GM18502 (cell line): ENCODE measurements at regions not wholly inside any gene's neighbourhood (a gene's known extent, or its start where the extent isn't known, plus 50 kb on each side); places are given as distances from the start of the nearest gene placed in this dataset.
"Not testable (repeated sequence)": the region's sequence is repeated elsewhere in the genome, so short reads cannot be mapped to it uniquely, and the experiment has no call there.

Experiments
- ATAC-seq: cut with Tn5 transposase; IDR thresholded peaks from one replicate; pipeline ENCODE4 v1.9.1; 2021; ENCODE audit warnings: mild to moderate bottlenecking; ENCODE audit not compliant: unreplicated experiment, poor library complexity

DNA sequence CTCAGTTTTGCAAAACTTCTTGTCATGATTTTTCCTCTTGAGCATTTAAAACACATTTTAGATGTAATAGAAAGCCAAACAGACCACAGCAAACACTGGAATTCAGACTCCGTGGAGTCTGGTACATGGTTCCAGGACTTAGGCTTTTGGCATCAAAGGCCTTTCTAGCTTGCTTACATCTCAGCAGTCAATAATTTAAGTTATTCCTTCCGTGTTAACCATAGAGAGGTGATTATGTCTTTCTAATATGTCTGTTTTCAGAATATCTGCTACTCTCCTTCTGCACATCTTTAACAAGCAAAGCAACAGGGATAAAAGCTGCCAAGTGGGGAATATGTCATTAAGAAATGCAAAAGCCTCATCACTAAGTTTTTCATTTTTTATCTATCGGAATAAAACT, 171.7 kb upstream of the CRBN start:
- no peak for ATAC-seq

- ATAC-seq: not testable (repeated sequence)
Measured at GRCh38 chr3:3347056-3347455, 167.6 kb upstream of the CRBN start.

DNA sequence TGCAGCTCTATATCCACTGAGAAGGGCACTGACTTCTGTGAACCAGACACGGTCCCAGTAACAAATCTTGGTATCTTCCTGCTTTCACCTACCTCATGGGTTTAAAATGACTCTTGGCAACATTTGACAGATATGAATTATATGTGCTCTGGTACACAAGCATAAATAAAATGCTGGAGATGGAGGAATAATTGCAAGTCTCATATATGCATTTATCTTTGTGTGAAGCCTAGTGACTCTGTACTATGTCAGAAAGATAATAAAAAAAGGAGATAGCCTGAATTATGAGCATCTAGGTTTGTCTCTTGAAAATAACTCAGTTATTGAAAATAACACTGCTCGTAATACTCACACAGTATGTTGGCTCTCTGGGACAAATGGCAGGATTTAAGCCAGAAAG, 167.1 kb upstream of the CRBN start:
- no peak for ATAC-seq

GRCh38 chr3:3342141-3342540, 162.7 kb upstream of the CRBN start:
- ATAC-seq: no peak

GRCh38 chr3:3340965-3341895, 161.7 kb upstream of the CRBN start:
- ATAC-seq: no peak

- no peak for ATAC-seq
Measured at GRCh38 chr3:3340526-3340925, 161.0 kb upstream of the CRBN start.

DNA sequence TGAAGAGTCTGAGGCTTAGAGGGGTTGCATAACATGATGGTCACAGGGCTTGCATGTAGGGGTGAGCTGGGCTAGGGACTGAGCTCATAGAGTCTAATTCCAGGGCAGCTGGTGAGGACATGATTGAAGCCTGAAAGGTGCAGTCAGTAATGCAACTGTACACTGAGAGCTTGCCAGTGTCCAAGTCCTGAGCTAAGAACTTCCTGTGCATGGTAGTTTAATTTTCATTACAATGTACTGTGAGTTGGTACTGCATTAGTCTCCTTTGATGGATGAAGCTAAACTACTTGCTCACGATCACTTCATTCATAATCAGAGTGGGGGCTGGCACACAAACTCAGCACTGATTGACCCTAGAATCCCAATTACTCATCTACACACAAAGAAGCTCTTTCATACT, 156.4 kb upstream of the CRBN start:
- no peak for ATAC-seq

- ATAC-seq: no peak
Measured at GRCh38 chr3:3334491-3334890, 155.0 kb upstream of the CRBN start.

DNA sequence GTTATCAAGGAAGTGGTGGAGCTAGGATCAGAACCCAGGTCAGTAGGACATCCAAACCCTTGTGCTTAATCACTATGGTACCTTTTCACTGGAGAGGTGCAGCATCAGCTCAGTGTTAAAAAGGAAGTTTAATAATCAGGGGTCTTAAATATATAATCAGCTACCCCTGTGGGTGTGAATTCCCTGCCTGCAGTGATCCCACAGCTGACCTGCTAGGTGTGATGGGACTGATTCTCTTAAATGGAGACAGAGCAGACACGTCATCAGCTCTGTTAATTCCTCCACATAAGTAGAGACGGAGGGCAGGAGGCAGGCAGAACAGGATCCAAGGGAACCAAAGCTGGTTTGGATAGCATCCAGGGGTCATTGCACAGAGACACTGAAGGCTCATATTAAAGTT, 154.1 kb upstream of the CRBN start:
- no peak for ATAC-seq

- no peak for ATAC-seq
Measured at GRCh38 chr3:3316521-3316920, 137.0 kb upstream of the CRBN start.

DNA sequence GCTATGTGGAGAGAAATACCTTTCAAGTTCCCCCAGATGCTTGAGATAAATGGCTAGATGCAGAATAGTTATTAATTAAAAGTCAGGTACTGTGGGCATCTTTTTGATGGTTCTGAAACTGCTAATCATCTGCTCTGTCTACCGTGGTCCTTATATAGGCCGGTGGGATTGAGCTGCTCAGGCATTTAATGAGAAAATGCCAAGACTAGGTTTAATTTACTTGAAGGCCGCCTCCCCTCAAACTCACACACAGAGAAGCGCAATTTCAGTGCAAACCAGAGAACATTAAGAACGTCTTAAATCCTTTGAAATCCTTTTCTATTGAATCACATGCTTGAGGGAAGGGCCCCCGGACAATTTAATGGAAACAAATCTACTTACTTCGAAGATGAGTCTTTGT, 136.4 kb upstream of the CRBN start:
- ATAC-seq: no peak

DNA sequence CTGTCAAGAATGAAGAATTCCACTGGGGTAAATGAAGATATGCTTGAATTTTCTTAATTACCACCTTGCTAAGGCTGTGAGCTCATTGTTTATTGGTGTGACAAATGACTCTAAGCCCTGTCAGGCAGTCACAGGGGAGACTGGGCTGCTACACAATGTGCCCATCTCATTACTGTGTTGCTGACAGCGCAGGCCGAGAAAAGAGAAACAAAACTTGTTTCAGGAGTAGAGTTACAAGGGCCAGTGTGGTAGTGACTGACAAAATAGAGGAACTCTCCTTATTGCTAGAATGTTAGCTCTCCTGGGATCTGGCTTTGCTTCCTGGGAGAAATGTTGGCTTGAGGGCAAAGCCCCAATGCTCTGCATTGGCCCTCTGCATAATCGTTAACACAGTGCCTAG, 130.4 kb upstream of the CRBN start:
- ATAC-seq: no peak

DNA sequence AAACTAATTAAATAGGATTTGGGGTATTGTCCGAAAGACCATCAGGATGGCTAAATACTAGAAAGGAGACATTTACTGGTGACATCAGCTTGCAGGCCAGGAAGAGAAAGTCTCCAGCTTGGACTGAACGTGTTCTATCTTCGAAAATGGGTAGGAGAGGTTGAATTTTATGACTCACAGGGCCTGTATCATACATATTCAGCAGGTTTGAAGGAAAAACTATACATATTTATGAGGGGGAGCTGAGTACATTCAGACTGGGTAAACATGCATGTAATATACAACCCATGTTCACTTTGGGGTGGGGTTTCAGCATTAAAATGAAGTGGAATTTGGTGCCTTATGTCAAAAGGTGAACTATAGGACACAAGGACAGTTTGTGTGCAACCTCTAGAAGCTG, 129.3 kb upstream of the CRBN start:
- ATAC-seq: no peak

DNA sequence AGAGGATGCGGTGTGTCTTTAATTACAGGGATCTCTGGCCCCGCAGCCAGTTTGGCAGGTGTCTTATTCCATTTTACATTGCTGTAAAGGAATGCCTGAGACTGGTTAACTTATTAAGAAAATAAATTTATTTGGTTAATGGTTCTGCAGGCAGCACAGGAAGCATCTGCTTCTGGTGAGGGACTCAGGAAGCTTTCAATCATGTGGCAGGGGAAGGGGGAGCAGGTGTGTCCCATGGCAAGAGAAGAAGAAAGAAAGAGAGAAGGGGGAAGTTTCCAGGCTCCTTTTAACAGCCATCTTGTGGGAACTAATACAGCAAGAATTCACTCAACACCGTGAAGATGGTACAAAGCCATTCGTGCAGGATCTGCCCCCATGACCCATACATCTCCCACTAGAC, 128.0 kb upstream of the CRBN start:
- no peak for ATAC-seq

- ATAC-seq: no peak
Measured at GRCh38 chr3:3305841-3306240, 126.3 kb upstream of the CRBN start.

DNA sequence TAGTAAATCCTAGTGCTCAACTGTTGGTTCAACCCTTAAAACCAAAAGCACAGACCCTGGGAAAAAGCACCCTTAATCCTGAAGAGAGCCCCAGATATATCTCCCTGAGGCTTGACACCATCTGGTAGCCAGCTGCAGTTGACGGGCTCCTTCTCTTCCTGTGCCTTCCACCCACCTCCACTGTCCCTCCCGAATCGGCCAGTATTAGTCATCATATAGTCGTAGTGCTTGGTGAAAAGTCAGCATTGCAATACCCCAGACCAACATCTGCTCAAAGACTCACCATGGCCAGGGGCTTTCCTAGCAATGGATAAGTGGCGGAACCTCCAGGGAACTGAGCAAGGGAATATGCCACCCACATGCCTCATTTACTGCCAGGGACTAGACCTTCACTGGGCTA, 125.6 kb upstream of the CRBN start:
- ATAC-seq: no peak

GRCh38 chr3:3303636-3304035, 124.1 kb upstream of the CRBN start:
- no peak for ATAC-seq

DNA sequence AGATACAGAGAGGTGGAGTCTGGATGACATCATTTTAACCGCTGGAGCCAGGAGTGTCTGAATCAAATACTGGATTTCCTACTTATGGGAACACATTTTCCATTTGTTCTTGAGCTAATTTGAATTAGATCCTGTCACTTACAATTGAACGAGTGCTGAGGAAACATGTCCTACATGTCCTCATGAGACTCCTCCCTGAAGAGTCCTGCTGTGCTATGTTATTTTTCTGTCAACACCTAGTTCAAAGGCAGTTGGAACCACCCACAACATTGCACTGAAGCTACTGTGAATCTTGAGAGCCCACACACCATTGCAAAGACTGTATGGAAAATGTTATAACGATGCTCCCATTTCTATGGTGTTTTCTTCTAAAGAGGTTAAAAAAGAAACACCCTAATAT, 123.5 kb upstream of the CRBN start:
- no peak for ATAC-seq

DNA sequence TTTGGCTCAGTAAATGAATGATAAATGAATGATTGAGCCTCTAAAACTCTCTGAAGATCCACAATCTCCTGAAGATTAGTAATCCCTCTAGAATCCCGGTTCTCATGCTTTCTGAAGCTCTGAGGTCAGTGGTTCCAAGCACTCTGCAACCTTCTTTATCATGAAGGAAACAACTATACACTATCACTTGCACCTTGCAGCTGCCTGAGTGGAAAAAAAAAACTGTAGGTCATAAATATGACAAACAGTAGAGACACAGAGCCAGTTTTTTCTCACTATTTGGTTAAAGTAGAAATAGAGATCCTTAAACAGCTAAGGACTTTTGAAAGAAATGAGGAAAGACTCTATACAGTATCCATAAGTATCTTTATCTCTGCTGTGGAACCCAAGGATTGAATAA, 122.0 kb upstream of the CRBN start:
- no peak for ATAC-seq

GRCh38 chr3:3296979-3297381, 117.5 kb upstream of the CRBN start:
- no peak for ATAC-seq

GRCh38 chr3:3295586-3295985, 116.1 kb upstream of the CRBN start:
- ATAC-seq: no peak

GRCh38 chr3:3291756-3292283, 112.3 kb upstream of the CRBN start:
- not testable (repeated sequence) for ATAC-seq
